ENCODE measurements at regions not wholly inside any gene's neighbourhood (a gene's known extent, or its start where the extent isn't known, plus 50 kb on each side); places are given as distances from the start of the nearest gene placed in this dataset.

DNA sequence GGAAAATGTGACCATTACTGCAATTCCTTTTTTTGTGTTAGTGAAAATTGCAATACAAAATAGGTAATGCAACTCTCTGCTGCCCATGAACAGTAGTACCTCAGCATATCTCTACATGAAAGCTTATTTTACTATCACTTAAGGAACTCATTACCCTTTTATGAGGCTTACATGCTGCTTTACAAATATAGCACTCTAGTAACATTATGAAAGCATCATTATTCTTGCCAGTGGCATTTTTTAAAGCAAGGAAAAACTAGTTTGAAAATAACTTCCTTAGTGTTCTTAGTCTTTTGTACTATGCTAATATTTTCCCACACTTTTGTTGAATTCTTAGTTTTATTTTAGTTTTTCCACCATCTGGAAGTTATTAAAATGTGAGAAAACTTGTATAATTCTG lies 797.3 kb upstream of the ARRDC3 start:
- TF ChIP-seq, protein P1, sequence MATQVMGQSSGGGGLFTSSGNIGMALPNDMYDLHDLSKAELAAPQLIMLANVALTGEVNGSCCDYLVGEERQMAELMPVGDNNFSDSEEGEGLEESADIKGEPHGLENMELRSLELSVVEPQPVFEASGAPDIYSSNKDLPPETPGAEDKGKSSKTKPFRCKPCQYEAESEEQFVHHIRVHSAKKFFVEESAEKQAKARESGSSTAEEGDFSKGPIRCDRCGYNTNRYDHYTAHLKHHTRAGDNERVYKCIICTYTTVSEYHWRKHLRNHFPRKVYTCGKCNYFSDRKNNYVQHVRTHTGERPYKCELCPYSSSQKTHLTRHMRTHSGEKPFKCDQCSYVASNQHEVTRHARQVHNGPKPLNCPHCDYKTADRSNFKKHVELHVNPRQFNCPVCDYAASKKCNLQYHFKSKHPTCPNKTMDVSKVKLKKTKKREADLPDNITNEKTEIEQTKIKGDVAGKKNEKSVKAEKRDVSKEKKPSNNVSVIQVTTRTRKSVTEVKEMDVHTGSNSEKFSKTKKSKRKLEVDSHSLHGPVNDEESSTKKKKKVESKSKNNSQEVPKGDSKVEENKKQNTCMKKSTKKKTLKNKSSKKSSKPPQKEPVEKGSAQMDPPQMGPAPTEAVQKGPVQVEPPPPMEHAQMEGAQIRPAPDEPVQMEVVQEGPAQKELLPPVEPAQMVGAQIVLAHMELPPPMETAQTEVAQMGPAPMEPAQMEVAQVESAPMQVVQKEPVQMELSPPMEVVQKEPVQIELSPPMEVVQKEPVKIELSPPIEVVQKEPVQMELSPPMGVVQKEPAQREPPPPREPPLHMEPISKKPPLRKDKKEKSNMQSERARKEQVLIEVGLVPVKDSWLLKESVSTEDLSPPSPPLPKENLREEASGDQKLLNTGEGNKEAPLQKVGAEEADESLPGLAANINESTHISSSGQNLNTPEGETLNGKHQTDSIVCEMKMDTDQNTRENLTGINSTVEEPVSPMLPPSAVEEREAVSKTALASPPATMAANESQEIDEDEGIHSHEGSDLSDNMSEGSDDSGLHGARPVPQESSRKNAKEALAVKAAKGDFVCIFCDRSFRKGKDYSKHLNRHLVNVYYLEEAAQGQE (IDR thresholded peaks at IDR 0.05; ENCODE audit: low read depth, low read length), result no peak
- TF ChIP-seq POLR2A (IDR thresholded peaks at IDR 0.05; ENCODE audit: low read depth, low read length) (no peak), BRCA1 (IDR thresholded peaks at IDR 0.05; ENCODE audit: low read depth, low read length) (no peak), SMC3 (IDR thresholded peaks at IDR 0.05; ENCODE audit: borderline replicate concordance, low read length) (no peak), NFYB (IDR thresholded peaks at IDR 0.05; ENCODE audit: insufficient read depth, low read depth, low read length) (no peak), RUNX3 (IDR thresholded peaks at IDR 0.05; ENCODE audit: low read length) (no peak)
- TF ChIP-seq, protein P2, sequence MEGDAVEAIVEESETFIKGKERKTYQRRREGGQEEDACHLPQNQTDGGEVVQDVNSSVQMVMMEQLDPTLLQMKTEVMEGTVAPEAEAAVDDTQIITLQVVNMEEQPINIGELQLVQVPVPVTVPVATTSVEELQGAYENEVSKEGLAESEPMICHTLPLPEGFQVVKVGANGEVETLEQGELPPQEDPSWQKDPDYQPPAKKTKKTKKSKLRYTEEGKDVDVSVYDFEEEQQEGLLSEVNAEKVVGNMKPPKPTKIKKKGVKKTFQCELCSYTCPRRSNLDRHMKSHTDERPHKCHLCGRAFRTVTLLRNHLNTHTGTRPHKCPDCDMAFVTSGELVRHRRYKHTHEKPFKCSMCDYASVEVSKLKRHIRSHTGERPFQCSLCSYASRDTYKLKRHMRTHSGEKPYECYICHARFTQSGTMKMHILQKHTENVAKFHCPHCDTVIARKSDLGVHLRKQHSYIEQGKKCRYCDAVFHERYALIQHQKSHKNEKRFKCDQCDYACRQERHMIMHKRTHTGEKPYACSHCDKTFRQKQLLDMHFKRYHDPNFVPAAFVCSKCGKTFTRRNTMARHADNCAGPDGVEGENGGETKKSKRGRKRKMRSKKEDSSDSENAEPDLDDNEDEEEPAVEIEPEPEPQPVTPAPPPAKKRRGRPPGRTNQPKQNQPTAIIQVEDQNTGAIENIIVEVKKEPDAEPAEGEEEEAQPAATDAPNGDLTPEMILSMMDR (IDR thresholded peaks at IDR 0.05 in 2 of 3, conservative IDR thresholded peaks at IDR 0.05 in 1 of 3; ENCODE audit: control insufficient read depth in 2 of 3, extremely low read depth in 1 of 3, insufficient read depth in 1 of 3, low read depth in 3 of 3, low read length in 3 of 3), result no peak
- TF ChIP-seq, protein P3, sequence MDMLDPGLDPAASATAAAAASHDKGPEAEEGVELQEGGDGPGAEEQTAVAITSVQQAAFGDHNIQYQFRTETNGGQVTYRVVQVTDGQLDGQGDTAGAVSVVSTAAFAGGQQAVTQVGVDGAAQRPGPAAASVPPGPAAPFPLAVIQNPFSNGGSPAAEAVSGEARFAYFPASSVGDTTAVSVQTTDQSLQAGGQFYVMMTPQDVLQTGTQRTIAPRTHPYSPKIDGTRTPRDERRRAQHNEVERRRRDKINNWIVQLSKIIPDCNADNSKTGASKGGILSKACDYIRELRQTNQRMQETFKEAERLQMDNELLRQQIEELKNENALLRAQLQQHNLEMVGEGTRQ (IDR thresholded peaks at IDR 0.05; ENCODE audit: borderline replicate concordance, low read depth, low read length), result no peak

Measured in GM12878 (cell line).